Bronchial epithelial cell (primary cell): ENCODE measurements at regions not wholly inside any gene's neighbourhood (a gene's known extent, or its start where the extent isn't known, plus 50 kb on each side); places are given as distances from the start of the nearest gene placed in this dataset.

Experiments used
- DNase-seq: peaks from one replicate; pipeline ENCODE4 v3.0.0-alpha.2; 2010; ENCODE audit warnings: low read depth
- FAIRE-seq: peaks from 2 replicates; lab custom pipeline; 2011; peaks lifted over from hg19 to GRCh38; lab: Jason Lieb, UNC
- H3K27me3 ChIP-seq: 2 replicates; pipeline ENCODE4 v1.5.1; 2011; ENCODE audit warnings: low read length; ENCODE audit not compliant: control insufficient read depth, insufficient read depth
- H3K36me3 ChIP-seq: 2 replicates; pipeline ENCODE4 v1.5.1; 2011; ENCODE audit warnings: low read length; ENCODE audit not compliant: control insufficient read depth, insufficient read depth
- H3K4me3 ChIP-seq: 2 replicates; pipeline ENCODE4 v1.5.1; 2011; ENCODE audit warnings: mild to moderate bottlenecking, low read depth, low read length, control low read depth
- CTCF ChIP-seq: IDR thresholded peaks from 2 replicates; pipeline ENCODE4 v1.5.1; 2011; ENCODE audit warnings: mild to moderate bottlenecking, moderate library complexity, low read length, control low read depth, inconsistent platforms; ENCODE audit not compliant: insufficient read depth, severe bottlenecking

DNA sequence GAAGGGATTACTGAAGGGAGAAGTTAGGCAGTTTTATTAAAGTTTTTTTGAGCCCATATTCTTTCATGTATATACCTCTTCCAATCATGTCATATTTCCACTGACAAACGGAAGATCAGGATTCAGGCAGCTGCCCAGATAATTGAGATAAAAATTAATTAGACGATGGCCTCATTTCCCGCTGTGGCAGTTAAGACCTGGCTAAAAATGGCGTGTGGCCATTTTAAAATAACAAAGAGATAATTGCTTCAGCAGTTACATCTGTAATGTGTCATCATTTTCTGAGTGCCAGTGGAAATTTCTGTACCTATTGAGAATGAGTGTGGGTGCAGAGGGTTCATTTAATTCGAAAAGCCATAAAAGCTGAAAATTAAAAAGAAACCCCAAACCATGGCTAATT, 215.1 kb downstream of the STK31 start:
- FAIRE-seq (no peak), DNase-seq (no peak)
- TF ChIP-seq CTCF = no peak
- no peaks in the 10 kb centered on the region for H3K36me3 ChIP-seq
- H3K27me3 ChIP-seq = no peaks in the 10 kb centered on the region
- H3K4me3 ChIP-seq = no peak overlapping the region

DNA sequence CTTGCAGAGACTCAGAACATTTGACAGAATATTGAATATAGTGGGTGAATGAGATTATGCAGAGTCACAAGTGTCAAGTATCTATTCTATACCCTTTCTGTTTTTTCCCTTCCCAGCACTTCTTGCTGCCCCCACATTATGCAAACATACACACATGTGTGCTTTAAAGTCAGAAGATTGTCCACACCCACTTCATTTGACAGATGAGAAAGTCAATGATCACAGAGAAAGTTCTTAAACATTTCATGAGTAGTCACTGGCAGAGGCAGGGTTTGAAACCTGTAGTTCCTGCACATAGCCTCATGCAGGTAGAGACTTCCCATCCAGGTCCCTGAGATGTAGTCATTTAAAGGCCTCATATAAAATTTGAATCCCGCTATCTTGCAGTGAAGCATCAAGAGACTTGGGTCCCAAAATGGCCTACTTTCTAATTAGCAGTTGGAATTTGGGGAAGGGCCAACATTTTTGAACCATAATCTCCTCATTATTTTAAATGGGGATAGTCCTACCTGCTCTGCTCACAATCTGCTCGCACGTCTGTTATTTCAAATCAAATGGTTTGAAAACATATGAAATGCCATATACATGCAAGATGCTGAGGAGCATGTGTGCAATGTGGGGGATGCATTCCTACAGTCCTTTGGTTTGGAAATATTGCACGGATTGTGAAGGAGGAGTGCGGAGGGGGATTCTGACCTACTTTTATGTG, 217.8 kb downstream of the STK31 start:
- TF ChIP-seq CTCF = no peak
- DNase-seq = no peak
- no peaks in the 10 kb centered on the region for H3K27me3 ChIP-seq
- peak; percentile 52 for FAIRE-seq
- H3K36me3 ChIP-seq = no peaks in the 10 kb centered on the region
- no peak overlapping the region for H3K4me3 ChIP-seq

DNA sequence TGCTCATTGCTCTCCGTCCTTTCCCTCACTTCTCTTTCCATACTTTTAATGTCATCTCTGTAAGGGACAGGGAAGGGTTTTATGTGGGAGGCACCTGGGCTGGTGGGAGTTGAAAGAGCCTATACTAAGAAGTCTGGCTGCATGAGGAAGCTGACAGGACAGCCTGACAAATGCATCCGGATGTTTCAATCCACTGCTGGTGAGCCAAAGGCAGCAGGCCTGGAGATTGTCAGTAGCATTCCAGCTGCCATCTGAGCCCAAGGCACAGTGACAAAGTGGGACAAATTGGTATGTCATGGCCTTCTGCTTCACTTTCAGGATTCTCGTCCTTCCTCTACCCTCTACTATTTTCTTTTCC, 218.4 kb downstream of the STK31 start:
- Histone ChIP-seq H3K27me3 (no peaks in the 10 kb centered on the region), H3K36me3 (no peaks in the 10 kb centered on the region), H3K4me3 (no peak overlapping the region)
- no peak for DNase-seq
- no peak for FAIRE-seq
- TF ChIP-seq CTCF = no peak

DNA sequence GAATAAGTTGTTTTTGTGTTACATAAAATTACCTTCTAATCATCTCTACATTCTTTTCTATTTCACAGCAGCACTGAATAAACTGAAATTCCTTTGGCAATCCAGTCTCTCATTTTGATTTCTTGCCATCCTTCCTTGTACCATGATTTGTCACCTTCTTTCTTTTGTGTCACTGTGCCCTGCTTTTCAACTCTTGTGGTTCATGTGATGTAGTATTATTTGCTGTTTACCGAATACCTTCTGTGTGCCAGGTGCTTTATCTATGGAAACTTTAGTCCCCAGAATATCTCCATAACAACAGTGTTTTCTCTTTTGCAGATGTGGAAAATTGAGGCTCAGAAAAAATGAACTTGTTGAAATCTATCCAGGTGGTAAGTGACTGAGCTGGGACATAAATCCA, 220.3 kb downstream of the STK31 start:
- Histone ChIP-seq H3K36me3 (no peaks in the 10 kb centered on the region), H3K4me3 (no peak overlapping the region), H3K27me3 (no peaks in the 10 kb centered on the region)
- no peak for DNase-seq
- no peak for FAIRE-seq
- no peak for TF ChIP-seq CTCF

GRCh38 chr7:23931633-23932032, 221.6 kb downstream of the STK31 start:
- DNase-seq (peak; percentile 25), FAIRE-seq (peak; percentile 52)
- Histone ChIP-seq H3K27me3 (no peaks in the 10 kb centered on the region), H3K4me3 (no peak overlapping the region), H3K36me3 (no peaks in the 10 kb centered on the region)
- no peak for TF ChIP-seq CTCF

- FAIRE-seq (no peak), DNase-seq (peak; percentile 64)
- no peaks in the 10 kb centered on the region for H3K27me3 ChIP-seq
- no peaks in the 10 kb centered on the region for H3K36me3 ChIP-seq
- TF ChIP-seq CTCF = no peak
- no peak overlapping the region for H3K4me3 ChIP-seq
Observed at GRCh38 chr7:23938215-23938614, 228.2 kb downstream of the STK31 start.
